ENCODE measurements at regions not wholly inside any gene's neighbourhood (a gene's known extent, or its start where the extent isn't known, plus 50 kb on each side); places are given as distances from the start of the nearest gene placed in this dataset.

- TF ChIP-seq, protein P1, sequence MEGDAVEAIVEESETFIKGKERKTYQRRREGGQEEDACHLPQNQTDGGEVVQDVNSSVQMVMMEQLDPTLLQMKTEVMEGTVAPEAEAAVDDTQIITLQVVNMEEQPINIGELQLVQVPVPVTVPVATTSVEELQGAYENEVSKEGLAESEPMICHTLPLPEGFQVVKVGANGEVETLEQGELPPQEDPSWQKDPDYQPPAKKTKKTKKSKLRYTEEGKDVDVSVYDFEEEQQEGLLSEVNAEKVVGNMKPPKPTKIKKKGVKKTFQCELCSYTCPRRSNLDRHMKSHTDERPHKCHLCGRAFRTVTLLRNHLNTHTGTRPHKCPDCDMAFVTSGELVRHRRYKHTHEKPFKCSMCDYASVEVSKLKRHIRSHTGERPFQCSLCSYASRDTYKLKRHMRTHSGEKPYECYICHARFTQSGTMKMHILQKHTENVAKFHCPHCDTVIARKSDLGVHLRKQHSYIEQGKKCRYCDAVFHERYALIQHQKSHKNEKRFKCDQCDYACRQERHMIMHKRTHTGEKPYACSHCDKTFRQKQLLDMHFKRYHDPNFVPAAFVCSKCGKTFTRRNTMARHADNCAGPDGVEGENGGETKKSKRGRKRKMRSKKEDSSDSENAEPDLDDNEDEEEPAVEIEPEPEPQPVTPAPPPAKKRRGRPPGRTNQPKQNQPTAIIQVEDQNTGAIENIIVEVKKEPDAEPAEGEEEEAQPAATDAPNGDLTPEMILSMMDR (IDR thresholded peaks at IDR 0.05; ENCODE audit: partially characterized antibody, unreplicated experiment): no peak
- Mint-ChIP-seq H3K36me3 (ENCODE audit: unreplicated experiment) (no peaks in the 10 kb centered on the region), H3K4me1 (ENCODE audit: low read depth, unreplicated experiment) (peaks cover 40% of the 10 kb centered on the region), H3K9me3 (ENCODE audit: unreplicated experiment) (peaks cover 12% of the 10 kb centered on the region), H3K27ac (ENCODE audit: unreplicated experiment) (peak overlapping the region; percentile 5), H3K27me3 (ENCODE audit: unreplicated experiment) (peaks cover 7% of the 10 kb centered on the region), H3K4me3 (ENCODE audit: unreplicated experiment) (no peak overlapping the region)
- DNase-seq: no peak
These were observed 72.0 kb upstream of the ARHGAP32 start for GRCh38 chr11:129264114-129264513.

DNA sequence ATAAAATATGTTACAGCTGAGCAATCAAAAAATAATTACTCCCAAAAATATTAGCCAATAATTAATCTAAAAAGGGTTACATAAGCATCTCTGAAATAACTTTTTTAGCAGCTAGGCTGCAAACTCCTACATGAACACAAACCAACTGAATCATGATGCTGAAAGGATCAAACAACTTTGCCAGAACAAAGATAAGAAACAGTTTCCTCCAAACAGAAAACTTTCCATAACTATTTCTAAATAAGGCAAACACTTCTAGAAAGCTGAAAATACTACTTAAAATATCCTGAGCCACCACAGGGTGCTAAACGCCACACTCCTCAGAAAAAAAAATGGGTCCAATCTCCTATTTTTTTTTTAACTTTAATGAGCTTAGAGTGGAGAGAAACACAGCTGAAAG lies 68.6 kb upstream of the ARHGAP32 start:
- no peaks in the 10 kb centered on the region for H3K27me3 Mint-ChIP-seq (ENCODE audit: unreplicated experiment)
- TF ChIP-seq, protein P1 (IDR thresholded peaks at IDR 0.05; ENCODE audit: partially characterized antibody, unreplicated experiment): no peak
- H3K4me1 Mint-ChIP-seq (ENCODE audit: low read depth, unreplicated experiment): peaks cover 32% of the 10 kb centered on the region
- no peaks in the 10 kb centered on the region for H3K36me3 Mint-ChIP-seq (ENCODE audit: unreplicated experiment)
- H3K27ac Mint-ChIP-seq (ENCODE audit: unreplicated experiment): no peak overlapping the region
- no peak overlapping the region for H3K4me3 Mint-ChIP-seq (ENCODE audit: unreplicated experiment)
- DNase-seq: no peak
- peaks cover 5% of the 10 kb centered on the region for H3K9me3 Mint-ChIP-seq (ENCODE audit: unreplicated experiment)

DNA sequence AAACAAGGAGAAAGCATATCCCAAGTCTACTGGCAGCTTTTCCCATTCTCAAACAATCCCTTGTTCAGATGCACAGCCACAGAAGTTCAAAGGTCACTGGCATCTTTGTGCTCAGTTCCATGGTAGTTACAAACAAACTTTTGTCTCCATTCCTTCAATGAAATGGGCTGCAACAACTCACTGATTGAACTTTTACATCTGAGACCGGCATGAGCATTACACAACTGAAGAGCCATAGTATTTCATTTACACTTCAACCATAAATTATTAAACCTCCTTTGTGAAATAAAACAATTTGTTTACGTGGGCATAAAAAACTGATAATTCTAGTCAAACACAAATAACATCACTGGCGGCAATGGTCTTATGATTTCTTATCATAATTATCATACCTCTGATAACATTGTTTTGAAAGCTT lies 67.8 kb upstream of the ARHGAP32 start:
- peaks cover under 1% of the 10 kb centered on the region for H3K9me3 Mint-ChIP-seq (ENCODE audit: unreplicated experiment)
- no peaks in the 10 kb centered on the region for H3K36me3 Mint-ChIP-seq (ENCODE audit: unreplicated experiment)
- TF ChIP-seq, protein P1 (IDR thresholded peaks at IDR 0.05; ENCODE audit: partially characterized antibody, unreplicated experiment): no peak
- H3K27ac Mint-ChIP-seq (ENCODE audit: unreplicated experiment): no peak overlapping the region
- peaks cover 25% of the 10 kb centered on the region for H3K4me1 Mint-ChIP-seq (ENCODE audit: low read depth, unreplicated experiment)
- no peak for DNase-seq
- H3K4me3 Mint-ChIP-seq (ENCODE audit: unreplicated experiment): no peak overlapping the region
- H3K27me3 Mint-ChIP-seq (ENCODE audit: unreplicated experiment): no peaks in the 10 kb centered on the region

DNA sequence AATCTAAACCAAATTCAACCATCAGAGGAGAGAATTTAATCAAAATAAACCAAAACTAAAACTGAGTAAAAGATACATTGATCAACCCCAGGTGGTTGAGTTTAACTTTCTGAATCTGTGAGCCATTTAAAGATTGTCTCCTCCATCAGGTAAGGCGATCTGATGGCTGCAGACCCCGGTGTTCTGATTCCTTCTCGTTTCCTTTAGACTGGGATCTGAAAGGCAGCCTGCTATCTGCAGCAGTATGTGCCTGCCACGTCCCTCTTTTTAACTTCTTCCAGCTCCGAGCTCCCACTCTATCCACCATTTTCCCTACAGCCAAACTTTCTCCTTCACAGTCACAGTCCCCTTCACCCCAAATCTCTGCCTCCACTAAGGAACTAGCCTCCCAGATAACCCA lies 66.1 kb upstream of the ARHGAP32 start:
- H3K27me3 Mint-ChIP-seq (ENCODE audit: unreplicated experiment): no peaks in the 10 kb centered on the region
- peaks cover 20% of the 10 kb centered on the region for H3K4me1 Mint-ChIP-seq (ENCODE audit: low read depth, unreplicated experiment)
- H3K4me3 Mint-ChIP-seq (ENCODE audit: unreplicated experiment): no peak overlapping the region
- no peak overlapping the region for H3K27ac Mint-ChIP-seq (ENCODE audit: unreplicated experiment)
- H3K9me3 Mint-ChIP-seq (ENCODE audit: unreplicated experiment): no peaks in the 10 kb centered on the region
- no peaks in the 10 kb centered on the region for H3K36me3 Mint-ChIP-seq (ENCODE audit: unreplicated experiment)
- TF ChIP-seq, protein P1 (IDR thresholded peaks at IDR 0.05; ENCODE audit: partially characterized antibody, unreplicated experiment): no peak
- no peak for DNase-seq

DNA sequence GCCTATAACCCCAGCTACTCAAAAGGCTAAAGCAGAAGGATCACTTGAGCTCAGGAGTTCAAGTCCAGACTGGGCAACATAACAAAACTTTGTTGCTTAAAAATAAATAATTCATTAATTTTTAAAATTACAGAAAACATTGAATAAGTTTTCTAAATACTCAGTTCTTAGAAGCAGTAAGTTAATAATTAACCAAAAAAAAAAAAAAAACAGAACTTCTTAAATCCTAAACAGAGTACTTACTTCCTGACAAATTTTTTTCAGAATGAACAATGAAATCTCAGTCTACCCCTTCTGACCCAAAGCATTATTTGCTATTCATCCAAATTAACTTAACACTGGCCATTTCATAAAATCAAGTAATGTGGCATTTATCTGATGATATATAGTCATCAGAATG lies 65.4 kb upstream of the ARHGAP32 start:
- Mint-ChIP-seq H3K9me3 (ENCODE audit: unreplicated experiment) (no peaks in the 10 kb centered on the region), H3K4me3 (ENCODE audit: unreplicated experiment) (no peak overlapping the region), H3K27ac (ENCODE audit: unreplicated experiment) (no peak overlapping the region), H3K27me3 (ENCODE audit: unreplicated experiment) (no peaks in the 10 kb centered on the region), H3K4me1 (ENCODE audit: low read depth, unreplicated experiment) (peaks cover 22% of the 10 kb centered on the region), H3K36me3 (ENCODE audit: unreplicated experiment) (no peaks in the 10 kb centered on the region)
- TF ChIP-seq, protein P1 (IDR thresholded peaks at IDR 0.05; ENCODE audit: partially characterized antibody, unreplicated experiment): no peak
- DNase-seq: no peak
